ENCODE measurements at regions not wholly inside any gene's neighbourhood (a gene's known extent, or its start where the extent isn't known, plus 50 kb on each side); places are given as distances from the start of the nearest gene placed in this dataset.

DNA sequence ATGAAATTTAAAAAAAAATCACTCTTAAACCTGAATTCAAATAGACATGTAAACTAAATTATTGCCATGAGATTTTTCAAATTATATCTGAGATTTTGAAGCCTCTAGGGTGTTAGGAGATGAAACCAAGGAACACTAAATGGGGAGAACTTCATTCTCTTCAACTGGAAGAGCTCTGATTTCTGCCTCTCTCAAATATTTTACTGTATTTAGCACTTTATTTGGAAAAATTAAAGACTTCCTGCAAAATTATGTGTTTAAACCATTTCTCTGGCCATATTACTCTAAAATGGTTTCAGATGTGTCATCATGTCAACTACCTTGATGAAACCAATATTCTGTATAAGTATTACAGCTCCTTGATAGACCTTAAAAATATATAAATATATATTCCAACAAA lies 1571.6 kb upstream of the PRR20A start:
- Histone ChIP-seq H2AFZ (ENCODE audit: low read depth, low read length) (no peak overlapping the region), H3K36me3 (ENCODE audit: insufficient read depth, low read length) (no peaks in the 10 kb centered on the region), H4K20me1 (ENCODE audit: insufficient read depth, low read length) (no peaks in the 10 kb centered on the region), H3K9me3 (ENCODE audit: insufficient read depth, low read depth, low read length) (no peaks in the 10 kb centered on the region), H3K4me1 (ENCODE audit: insufficient read depth, low read length) (no peaks in the 10 kb centered on the region), H3K4me3 (ENCODE audit: insufficient read depth, low read depth, low read length) (no peak overlapping the region), H3K27ac (ENCODE audit: low read depth, low read length) (no peak overlapping the region), H3K9ac (ENCODE audit: low read length) (no peak overlapping the region), H3K27me3 (ENCODE audit: insufficient read depth, low read length) (no peaks in the 10 kb centered on the region), H3K4me2 (ENCODE audit: low read length) (no peak overlapping the region), H3K79me2 (ENCODE audit: insufficient read depth, low read length) (no peaks in the 10 kb centered on the region)
- Mint-ChIP-seq H3K27ac (ENCODE audit: unreplicated experiment) (no peak overlapping the region), H3K4me3 (ENCODE audit: unreplicated experiment) (no peak overlapping the region), H3K36me3 (ENCODE audit: low read depth, unreplicated experiment) (no peaks in the 10 kb centered on the region), H3K4me1 (ENCODE audit: low read depth, unreplicated experiment) (no peaks in the 10 kb centered on the region), H3K9me3 (ENCODE audit: unreplicated experiment) (no peaks in the 10 kb centered on the region), H3K27me3 (ENCODE audit: low read depth, unreplicated experiment) (no peaks in the 10 kb centered on the region)
- no peak for FAIRE-seq
- no peak for DNase-seq (ENCODE audit: low read depth)
- TF ChIP-seq EZH2 (IDR thresholded peaks at IDR 0.05; ENCODE audit: insufficient read depth, low read length) (no peak), CTCF (IDR thresholded peaks at IDR 0.05; ENCODE audit: insufficient read depth, low read depth, low read length) (no peak)

DNA sequence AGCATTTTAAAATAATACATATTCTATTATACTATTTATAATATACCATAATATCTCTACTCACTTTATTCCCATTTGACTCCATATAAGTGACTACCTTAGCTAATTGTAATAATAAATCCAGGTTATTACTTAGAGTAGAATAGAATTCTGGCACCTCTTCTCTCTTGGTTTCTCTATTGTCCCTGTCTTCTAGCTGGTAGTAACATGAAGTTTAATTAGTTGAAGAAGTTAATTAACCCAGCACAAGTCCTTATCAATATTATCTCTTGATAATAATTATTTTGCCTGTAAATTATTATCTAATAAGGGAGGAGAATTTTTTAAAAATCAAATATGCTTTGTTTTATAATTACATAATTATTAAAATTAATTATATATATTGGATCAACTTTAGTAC lies 1571.2 kb upstream of the PRR20A start:
- Histone ChIP-seq H3K9ac (ENCODE audit: low read length) (no peak overlapping the region), H3K79me2 (ENCODE audit: insufficient read depth, low read length) (no peaks in the 10 kb centered on the region), H4K20me1 (ENCODE audit: insufficient read depth, low read length) (no peaks in the 10 kb centered on the region), H3K4me2 (ENCODE audit: low read length) (no peak overlapping the region), H2AFZ (ENCODE audit: low read depth, low read length) (no peak overlapping the region), H3K27me3 (ENCODE audit: insufficient read depth, low read length) (no peaks in the 10 kb centered on the region), H3K4me1 (ENCODE audit: insufficient read depth, low read length) (no peaks in the 10 kb centered on the region), H3K9me3 (ENCODE audit: insufficient read depth, low read depth, low read length) (no peaks in the 10 kb centered on the region), H3K36me3 (ENCODE audit: insufficient read depth, low read length) (no peaks in the 10 kb centered on the region), H3K27ac (ENCODE audit: low read depth, low read length) (no peak overlapping the region), H3K4me3 (ENCODE audit: insufficient read depth, low read depth, low read length) (no peak overlapping the region)
- TF ChIP-seq CTCF (IDR thresholded peaks at IDR 0.05; ENCODE audit: insufficient read depth, low read depth, low read length) = no peak
- no peak for TF ChIP-seq EZH2 (IDR thresholded peaks at IDR 0.05; ENCODE audit: insufficient read depth, low read length)
- no peak for FAIRE-seq
- Mint-ChIP-seq H3K9me3 (ENCODE audit: unreplicated experiment) (no peaks in the 10 kb centered on the region), H3K36me3 (ENCODE audit: low read depth, unreplicated experiment) (no peaks in the 10 kb centered on the region), H3K27ac (ENCODE audit: unreplicated experiment) (no peak overlapping the region), H3K4me3 (ENCODE audit: unreplicated experiment) (no peak overlapping the region), H3K27me3 (ENCODE audit: low read depth, unreplicated experiment) (no peaks in the 10 kb centered on the region), H3K4me1 (ENCODE audit: low read depth, unreplicated experiment) (no peaks in the 10 kb centered on the region)
- DNase-seq (ENCODE audit: low read depth) = no peak

GRCh38 chr13:55570371-55570770 lies 1570.3 kb upstream of the PRR20A start:
- Mint-ChIP-seq H3K36me3 (ENCODE audit: low read depth, unreplicated experiment) (no peaks in the 10 kb centered on the region), H3K4me3 (ENCODE audit: unreplicated experiment) (no peak overlapping the region), H3K9me3 (ENCODE audit: unreplicated experiment) (no peaks in the 10 kb centered on the region), H3K27me3 (ENCODE audit: low read depth, unreplicated experiment) (no peaks in the 10 kb centered on the region), H3K27ac (ENCODE audit: unreplicated experiment) (no peak overlapping the region), H3K4me1 (ENCODE audit: low read depth, unreplicated experiment) (no peaks in the 10 kb centered on the region)
- Histone ChIP-seq H3K36me3 (ENCODE audit: insufficient read depth, low read length) (no peaks in the 10 kb centered on the region), H3K4me3 (ENCODE audit: insufficient read depth, low read depth, low read length) (no peak overlapping the region), H2AFZ (ENCODE audit: low read depth, low read length) (no peak overlapping the region), H3K4me2 (ENCODE audit: low read length) (no peak overlapping the region), H3K27ac (ENCODE audit: low read depth, low read length) (no peak overlapping the region), H3K9ac (ENCODE audit: low read length) (no peak overlapping the region), H3K9me3 (ENCODE audit: insufficient read depth, low read depth, low read length) (no peaks in the 10 kb centered on the region), H4K20me1 (ENCODE audit: insufficient read depth, low read length) (no peaks in the 10 kb centered on the region), H3K79me2 (ENCODE audit: insufficient read depth, low read length) (no peaks in the 10 kb centered on the region), H3K27me3 (ENCODE audit: insufficient read depth, low read length) (no peaks in the 10 kb centered on the region), H3K4me1 (ENCODE audit: insufficient read depth, low read length) (no peaks in the 10 kb centered on the region)
- no peak for FAIRE-seq
- no peak for DNase-seq (ENCODE audit: low read depth)
- TF ChIP-seq CTCF (IDR thresholded peaks at IDR 0.05; ENCODE audit: insufficient read depth, low read depth, low read length) (no peak), EZH2 (IDR thresholded peaks at IDR 0.05; ENCODE audit: insufficient read depth, low read length) (no peak)

All from astrocyte (in vitro differentiated cells and primary cell).